CD4-positive, alpha-beta T cell treated with Interleukin-10 for 1 hour (primary cell): ENCODE measurements at regions not wholly inside any gene's neighbourhood (a gene's known extent, or its start where the extent isn't known, plus 50 kb on each side); places are given as distances from the start of the nearest gene placed in this dataset.

ENCODE experiments used
- DNase-seq: peaks from one replicate; pipeline ENCODE4 v3.0.0-alpha.2; 2020

- no peak for DNase-seq
Observed at GRCh38 chr5:125190232-125191087, 444.0 kb upstream of the ZNF608 start.

DNA sequence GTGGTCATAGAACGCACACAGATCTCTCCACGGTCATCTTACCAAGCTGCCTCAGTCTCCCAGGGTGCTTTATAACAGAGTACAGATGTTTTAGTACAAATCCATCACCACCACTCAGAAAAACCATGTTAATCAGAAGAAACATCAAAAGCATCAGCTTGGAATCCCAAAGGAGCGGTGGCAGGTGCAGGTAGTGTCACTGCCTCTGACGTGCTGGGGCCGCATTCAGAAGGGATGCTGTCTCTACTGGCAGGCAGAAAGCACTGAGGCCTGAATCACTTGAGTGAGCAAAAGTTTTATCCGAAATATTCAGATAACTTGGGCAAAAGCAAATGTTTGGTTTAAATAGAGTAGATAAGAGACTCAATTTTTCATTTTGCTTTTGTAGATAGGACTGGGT is 448.4 kb upstream of the ZNF608 start:
- no peak for DNase-seq

GRCh38 chr5:125196481-125197111 is 450.2 kb upstream of the ZNF608 start:
- no peak for DNase-seq

GRCh38 chr5:125197321-125197720 is 450.9 kb upstream of the ZNF608 start:
- no peak for DNase-seq

DNA sequence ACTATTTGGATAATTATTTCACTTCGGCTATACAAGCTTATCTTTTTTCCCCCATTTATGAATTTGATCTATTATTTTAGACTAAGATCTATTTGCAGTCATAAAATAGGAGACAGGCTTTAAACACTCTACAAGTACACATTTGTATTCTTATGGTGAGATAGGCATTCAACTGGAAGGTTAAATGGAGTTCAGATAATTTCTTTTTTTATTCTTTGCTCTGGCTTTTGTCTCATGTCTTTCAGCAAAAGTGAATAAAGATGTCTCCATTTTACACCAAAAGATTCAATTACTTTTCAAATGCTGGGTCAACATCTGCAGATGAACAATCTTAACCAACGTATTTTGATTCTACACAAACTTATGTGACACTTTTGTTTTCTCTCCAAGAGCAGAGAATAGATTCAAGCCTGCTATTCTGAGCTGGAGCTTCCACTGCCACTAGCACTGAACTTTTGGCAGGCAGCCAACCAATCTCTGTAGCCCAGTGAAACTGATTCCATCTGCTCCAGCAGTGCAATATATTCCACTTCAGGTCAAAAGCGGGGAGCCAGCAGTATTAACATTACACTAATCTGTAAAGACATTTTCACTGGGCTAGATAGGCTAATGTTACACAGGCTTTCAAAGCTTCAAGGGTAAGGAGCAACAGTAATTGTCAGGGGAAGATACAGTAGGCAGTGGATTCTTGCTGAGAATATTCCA is 452.0 kb upstream of the ZNF608 start:
- no peak for DNase-seq

- no peak for DNase-seq
Observed at GRCh38 chr5:125199373-125199772, 452.9 kb upstream of the ZNF608 start.

DNA sequence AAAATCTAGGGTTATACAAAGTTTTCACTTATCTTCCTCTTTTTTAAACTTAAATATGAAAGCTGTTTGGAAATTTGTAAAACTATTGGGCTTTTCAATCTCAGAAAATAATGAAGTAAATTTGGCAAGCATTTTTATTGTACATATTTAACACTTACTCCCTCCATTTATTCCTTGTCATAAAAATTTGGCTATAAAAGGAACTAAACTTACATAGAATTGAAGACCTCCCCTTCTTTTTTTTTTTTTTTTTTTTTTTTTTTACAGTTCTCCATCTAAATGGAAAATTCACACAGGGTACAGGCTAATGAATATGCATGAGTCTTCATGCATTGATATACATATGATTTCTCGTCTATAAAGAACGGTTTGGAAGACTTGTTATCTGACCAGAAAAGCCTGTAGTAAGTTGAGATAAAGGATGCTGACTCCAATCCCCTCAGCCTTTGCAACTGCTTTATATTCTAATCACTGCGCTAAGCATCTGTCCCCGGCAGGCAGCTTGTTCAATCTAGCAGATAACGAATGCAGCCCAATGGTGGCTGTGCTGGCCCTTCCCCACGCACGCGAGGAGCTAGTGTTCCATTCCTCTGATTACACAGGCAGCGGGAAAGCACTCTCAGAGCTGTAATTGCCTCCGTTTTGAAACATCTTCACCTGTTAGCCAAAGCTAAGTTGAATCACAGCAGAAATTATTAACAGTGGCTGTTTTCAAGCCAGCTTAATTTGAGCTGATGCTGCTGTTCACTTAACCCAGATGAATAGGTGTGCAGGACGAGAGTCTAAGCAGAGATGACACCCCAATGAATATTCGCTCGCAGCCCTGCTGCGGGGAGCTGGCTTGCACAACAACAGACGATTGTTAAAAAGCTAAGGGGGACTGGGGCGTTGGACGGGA is 453.8 kb upstream of the ZNF608 start:
- DNase-seq: no peak

- DNase-seq: no peak
Observed at GRCh38 chr5:125200866-125201373, 454.5 kb upstream of the ZNF608 start.

- DNase-seq: no peak
Observed at GRCh38 chr5:125201446-125202052, 455.1 kb upstream of the ZNF608 start.

- no peak for DNase-seq
Observed at GRCh38 chr5:125202353-125202752, 455.9 kb upstream of the ZNF608 start.

GRCh38 chr5:125202871-125203438 is 456.5 kb upstream of the ZNF608 start:
- DNase-seq: no peak

DNA sequence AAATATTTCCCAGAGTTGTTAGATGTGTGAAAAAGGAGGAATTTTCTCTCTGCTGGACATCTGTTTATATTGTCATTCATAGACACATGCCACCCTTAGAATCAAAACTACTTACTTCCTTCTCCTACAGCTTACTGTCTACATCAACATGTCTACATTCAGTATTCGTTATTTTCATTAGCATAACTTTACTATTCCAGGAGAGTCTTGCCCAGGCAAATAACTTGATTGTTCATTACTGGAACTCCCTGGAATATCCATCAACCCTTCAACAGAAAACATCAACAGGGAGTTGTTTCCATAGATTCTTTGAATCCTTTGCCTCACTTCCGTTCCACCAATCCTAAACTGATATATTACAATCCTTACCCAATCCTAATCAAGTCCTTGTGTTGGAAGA is 457.5 kb upstream of the ZNF608 start:
- no peak for DNase-seq

DNA sequence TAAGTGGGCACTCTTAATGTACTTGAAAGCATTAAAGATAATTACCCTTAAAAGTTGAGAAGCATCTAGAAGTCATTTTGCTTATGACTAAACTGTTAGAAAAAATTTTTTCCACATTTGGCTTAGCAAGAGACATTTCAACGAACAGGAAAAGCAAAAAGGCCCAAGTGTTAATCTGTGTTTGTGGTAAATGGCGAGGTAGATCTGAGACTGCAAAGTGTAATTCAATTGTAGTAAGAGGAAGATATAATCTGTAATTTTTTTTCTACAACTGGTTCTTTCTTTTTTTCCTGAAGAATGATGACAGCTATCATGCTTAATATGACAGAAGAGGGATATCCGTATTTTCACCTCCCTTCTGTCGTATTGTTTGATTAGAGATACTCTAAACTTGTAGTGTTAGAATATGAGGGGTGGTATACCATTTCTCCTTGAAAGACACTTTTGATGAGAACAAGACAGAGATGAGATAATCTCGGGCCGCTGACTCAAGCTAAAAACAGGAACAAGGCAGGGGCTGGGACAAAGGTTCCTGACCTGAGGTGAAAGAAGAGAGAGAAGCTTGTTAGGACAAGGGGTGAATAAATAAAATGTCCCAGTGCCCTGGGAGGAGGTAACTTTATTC is 459.3 kb upstream of the ZNF608 start:
- no peak for DNase-seq

DNA sequence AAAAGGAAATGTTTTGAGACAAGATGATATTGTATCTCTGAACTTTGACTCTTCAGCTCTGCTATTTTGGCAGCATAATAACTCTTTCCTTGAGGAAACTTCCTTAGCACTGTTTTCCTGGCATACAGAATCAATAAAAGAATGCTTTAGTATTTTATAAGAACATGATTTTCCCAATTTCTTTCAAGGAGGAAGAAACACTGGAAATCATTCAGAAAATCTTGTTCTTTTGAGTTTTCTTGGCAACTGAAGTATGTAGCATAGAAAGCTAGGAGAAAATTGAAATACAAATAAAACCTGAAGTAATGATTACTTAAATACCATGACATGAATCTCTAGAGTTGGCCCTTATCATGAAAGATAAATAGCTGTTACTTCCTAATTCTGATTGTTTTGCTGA is 461.4 kb upstream of the ZNF608 start:
- no peak for DNase-seq

DNA sequence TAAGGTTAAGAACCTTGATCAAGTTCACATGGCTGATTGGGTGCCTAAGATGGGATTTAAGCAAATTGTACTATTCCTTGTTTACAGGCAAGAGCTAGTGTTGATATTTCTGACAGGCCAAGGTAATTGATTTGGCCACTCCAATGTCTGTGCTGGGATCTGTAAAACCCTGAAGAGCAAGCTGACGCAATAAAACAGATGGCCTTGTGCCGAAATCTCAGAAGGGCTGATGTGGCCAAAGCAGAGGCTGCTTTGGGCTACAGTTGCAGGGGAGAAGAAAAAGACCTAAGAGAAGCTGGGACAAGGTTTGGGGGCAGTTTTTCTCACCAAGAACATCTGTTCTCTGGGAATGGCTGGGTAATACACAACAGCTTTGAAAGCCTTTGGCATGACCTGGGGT is 463.2 kb upstream of the ZNF608 start:
- no peak for DNase-seq

- no peak for DNase-seq
Observed at GRCh38 chr5:125210242-125210947, 464.0 kb upstream of the ZNF608 start.

DNA sequence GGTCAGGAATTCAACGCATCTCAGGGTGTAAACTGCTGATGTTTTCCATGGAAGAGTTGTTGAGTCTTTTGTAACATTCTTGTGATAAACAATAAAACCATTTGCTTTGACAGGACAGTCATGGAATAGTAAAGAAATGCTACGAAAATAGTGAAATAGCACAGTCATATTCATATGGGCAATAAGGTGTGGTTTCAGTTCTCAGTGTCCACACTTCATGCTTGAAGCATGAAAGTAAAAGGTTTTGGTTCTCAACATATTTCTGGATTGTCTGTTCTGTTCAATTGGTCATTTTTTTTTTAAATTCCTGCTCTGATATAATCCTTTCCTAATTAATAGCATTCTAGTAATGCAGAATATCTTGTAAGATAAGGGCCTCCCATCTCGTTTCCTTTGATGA is 467.6 kb upstream of the ZNF608 start:
- DNase-seq: no peak

- DNase-seq: no peak
Observed at GRCh38 chr5:125215593-125215992, 469.2 kb upstream of the ZNF608 start.

DNA sequence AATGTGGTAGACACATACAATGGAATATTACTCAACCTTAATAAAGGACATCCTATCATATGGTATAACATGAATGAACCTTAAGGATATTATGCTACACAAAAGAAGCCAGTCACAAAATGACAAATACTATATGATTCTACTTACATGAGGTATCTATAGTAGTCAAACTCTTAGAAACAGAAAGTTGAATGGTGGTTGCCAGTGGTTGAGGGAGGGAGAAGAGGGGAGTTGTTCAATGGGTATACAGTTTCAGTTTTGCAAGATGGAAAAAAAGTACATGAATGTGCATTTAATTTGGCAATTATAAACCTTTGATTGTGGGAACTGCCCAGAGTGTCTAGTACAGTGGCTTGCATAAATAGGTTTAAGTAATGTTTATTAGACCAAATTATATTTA is 473.3 kb upstream of the ZNF608 start:
- no peak for DNase-seq

- DNase-seq: no peak
Observed at GRCh38 chr5:125220284-125220683, 473.8 kb upstream of the ZNF608 start.
